ENCODE measurements at regions not wholly inside any gene's neighbourhood (a gene's known extent, or its start where the extent isn't known, plus 50 kb on each side); places are given as distances from the start of the nearest gene placed in this dataset.
"Not testable (repeated sequence)": the region's sequence is repeated elsewhere in the genome, so short reads cannot be mapped to it uniquely, and the experiment has no call there.

- TF ChIP-seq CTCF, POLR2A (IDR thresholded peaks at IDR 0.05): not testable (repeated sequence)
These were observed 763.0 kb upstream of the TMEM132C start for GRCh38 chr12:127503996-127504395.
